CMK (cell line): ENCODE measurements at regions not wholly inside any gene's neighbourhood (a gene's known extent, or its start where the extent isn't known, plus 50 kb on each side); places are given as distances from the start of the nearest gene placed in this dataset.

ENCODE experiments used
- DNase-seq: peaks from one replicate; pipeline ENCODE4 v3.0.0-alpha.2; 2010; ENCODE audit warnings: low read depth

DNA sequence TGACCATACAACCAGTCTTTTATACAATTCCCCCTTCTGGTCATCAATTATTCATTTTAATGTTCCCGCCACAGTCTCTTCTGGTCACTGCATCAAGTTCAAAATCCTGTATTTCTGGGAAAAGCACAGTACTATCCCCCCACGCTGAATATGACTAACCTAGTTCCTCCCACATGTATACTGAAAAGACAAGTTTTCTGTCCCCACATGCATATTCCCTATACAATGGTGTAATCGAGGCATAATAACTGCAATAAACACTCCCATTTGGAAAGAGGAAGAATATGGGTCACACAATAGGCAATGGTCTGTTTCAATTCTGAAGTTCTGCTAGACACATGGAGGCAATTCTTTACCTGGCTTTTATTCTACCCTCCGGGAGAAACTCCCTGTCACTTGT is 344.9 kb downstream of the EFNA5 start:
- no peak for DNase-seq

DNA sequence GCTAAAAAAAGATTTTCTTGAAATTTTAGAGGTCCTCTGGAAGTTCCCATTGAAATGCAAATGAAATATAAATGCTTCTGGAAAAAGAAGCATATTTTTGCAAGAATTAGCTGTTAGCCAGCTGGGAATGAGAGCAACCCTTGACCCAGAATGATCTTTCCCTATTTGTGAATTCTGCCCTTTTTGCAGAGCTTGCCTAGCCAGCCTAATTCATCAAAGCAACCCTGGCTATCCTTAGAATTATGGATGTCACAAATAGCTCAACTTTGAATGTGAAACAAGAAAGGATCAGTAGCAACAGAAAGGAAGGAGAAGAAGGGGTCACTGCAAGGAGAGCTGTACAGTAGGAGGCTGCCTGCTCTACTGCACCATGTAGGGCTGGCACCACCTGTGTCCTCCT is 345.9 kb downstream of the EFNA5 start:
- DNase-seq = no peak

DNA sequence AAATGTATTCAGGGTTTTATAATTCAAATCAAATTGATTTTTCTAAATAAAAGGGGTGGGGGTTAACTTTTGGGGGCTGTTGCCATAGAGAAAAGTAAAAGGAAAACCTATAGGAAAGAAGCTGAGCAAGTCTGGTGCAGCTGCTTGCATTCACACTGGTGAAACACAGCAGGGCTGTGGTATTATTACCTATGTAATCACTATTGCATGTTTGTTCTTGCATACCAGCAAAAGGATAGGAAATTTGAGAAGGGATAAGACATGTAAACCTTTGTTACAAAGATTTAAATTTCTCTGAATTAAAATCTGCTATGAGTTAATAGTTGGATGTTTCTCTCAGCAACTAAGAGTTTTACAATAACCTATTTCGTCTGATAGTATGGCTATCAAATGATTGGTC is 346.7 kb downstream of the EFNA5 start:
- no peak for DNase-seq

DNA sequence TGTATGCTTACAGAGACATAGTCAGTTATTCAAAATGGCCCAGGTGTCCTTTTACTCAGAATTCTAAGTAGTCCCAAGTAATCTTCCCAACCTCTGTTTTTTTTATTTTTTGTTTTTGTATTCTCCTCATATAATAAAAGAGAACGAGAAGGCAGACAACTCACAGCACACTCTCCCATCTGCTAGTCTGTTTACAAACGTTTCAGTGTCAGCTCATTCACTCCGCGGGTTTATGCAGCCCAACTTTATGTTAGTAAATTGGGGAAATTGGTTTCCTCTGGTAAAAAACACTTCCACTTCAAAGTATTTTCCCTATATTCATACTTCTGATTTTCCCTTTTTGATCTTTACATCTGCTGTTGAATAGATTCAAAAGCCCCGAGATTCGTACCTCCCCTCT is 347.2 kb downstream of the EFNA5 start:
- no peak for DNase-seq

DNA sequence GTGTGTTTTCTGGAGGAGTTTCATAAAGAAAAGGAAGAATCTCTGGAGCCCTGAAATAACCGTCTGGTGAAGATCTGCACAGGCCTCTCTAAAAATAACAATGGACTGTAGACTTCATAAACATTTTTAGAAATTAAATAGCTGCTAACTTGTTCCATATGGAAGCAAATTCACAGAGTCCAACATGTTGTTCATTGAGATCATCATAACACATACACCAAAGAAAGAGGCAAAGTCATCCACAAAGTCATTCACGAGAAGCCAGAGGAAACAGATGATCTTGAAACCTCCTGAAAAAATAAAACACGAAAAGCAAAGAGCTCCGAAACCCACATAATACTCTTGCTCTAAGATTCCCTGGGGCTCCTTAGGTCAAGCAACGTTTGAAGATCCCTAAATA is 347.8 kb downstream of the EFNA5 start:
- no peak for DNase-seq

DNA sequence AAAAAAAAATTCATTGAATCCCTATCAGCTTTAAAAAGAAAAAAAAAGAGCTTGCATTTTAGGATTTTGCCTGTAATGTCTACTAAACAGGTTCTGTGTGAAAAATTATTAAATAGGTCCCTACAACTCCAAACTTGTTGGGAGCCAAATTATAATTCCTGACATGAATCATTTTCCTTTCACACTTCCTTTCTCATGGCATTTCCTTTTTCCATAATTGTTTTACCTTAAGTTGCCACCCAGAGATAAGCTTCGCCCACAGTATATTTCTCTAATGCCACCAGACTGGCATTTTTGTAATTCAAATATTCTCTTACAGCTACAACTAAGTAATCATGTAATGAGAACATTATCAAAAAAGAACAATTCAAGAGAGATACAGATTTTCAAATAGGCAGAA is 348.8 kb downstream of the EFNA5 start:
- DNase-seq = no peak

DNA sequence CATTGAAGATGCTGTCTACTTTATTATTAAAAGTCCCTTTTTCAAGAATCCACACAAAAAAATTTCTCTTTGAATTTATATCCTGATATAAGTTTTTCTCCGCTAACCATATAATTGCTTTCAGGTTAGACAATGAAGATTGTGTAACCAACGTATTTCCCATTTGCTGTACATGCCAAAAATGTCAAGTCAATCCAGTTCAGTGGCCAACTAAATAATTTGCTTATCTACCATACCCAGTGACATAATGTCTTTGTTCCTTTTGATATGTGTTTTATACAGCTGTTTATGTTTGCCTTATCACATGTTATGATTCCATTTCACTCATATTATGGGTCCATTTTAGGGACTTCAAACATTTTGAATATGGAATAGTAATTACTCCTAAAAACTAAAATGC is 349.9 kb downstream of the EFNA5 start:
- no peak for DNase-seq

DNA sequence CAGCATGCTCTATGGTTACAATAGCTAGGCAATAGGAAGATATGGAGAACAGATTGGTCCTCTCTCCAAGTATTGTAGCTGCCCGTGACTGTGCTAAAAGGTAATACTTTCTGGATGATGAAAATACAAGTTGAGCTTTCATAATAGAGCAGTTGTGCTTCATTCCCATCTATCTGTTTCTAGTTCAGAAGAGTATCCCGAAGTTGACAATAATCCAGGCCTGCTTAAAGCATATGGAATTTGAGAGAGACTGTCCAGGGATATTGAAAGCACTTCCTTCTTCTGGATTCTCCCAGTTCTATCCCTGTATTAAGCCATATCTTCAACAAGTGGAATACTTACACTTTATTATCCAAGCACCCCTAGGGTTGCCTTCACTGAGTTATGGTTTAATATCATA is 350.4 kb downstream of the EFNA5 start:
- DNase-seq = no peak

DNA sequence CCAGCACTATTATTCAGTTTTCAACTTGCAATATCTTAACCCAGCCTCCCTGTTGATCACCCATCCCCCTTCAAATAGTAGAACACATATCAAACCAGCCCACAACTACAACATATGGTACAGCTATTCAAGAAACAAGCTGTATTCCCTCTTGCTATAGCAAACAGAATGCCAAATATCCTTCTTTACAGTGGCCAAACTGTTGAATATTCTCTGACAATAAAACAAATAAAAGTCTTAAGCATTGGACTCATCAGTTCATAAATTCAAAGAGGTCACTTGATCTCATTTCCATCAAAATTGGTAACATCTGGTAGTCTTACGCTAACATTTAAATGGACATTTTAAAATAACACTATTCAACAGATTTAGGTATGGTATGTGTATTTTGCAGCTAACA is 350.8 kb downstream of the EFNA5 start:
- DNase-seq = no peak

DNA sequence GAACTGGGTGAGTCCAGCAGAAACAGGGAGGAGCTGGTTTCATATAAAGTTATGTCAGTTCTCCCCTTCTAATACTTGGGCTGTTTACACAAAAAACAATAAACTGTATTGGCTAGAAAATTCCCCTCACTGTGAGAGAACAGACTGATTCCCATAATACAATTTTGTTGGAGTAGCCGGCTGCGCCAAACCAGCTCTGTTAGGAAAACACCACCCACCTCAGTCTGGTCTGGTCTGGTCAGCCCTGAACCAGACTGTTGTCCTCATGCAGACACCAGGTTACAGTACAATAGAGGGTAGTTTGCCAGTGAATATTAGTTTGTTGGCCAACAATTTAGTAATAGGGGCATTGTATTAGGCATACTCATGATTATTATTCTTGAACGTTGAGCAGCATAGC is 356.4 kb downstream of the EFNA5 start:
- DNase-seq = no peak

DNA sequence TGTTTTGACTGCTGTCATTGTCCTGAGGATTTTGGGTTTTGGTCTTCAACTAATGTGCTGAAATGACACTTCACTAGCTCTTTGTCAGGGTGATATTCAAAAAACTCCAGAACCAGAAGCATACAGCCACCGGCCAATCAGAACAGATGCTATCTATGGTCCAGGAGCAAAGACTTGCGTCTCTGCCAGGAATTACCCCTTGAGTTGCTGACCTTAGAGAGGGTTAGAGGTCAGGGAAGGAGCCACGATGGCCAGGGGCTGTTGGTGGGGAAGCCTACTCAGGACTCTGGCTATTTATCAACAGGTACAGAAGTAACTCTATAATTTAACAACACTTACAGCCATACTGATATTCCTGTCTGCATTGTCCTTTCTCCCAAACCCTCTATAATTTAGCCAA is 356.8 kb downstream of the EFNA5 start:
- no peak for DNase-seq

DNA sequence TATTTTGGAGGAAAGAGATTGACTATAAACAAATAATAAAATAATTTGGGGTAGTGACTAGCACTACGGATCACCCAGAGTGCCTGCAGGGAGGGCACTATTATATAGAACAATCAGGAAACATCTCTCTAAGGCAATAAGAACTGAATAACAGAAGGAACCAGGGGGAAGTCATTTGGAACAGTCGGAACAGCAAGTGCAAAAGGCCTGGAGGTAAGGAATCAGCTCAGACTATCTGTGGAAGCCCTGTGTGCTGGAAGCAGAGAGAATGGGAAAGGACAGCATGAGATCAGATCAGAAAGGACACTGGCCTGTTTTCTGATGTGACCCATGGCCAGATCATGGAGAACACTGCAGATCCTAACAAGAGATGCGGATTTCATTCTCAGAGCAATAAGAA is 357.6 kb downstream of the EFNA5 start:
- no peak for DNase-seq

DNA sequence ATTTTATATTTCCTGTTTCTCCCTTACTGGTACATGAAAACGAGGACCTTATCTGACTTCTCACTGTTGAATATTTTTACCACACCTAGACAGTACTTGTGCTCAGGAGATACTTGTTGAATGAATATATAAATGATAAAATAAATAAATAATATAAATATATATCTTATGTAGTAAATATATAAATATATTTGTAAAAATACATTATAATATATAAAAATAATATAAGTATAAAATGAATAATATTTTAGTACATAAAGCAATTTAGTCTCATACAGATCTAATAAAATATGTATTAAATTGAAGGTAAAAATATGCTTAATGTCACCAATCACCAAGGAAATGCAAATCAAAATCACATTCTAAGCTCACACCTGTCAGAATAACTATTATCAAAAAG is 360.6 kb downstream of the EFNA5 start:
- no peak for DNase-seq

DNA sequence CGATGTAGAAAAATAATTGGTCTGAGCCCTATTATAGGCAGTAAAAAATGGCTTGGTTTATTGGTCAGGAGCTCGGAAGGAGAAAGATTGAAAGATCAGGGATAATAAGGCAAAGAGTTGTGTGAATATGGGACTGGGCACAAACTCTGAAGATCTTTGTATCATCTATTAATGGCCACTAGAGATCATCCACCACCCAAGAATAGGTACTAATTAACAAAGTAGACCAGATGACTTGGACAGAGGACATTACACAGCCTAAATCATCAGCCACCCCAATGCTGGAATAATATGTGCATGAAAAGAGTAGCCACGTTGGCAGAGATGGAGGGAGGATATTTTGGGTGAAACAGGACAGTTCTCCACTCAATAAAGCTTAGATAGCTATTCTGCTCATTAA is 364.1 kb downstream of the EFNA5 start:
- no peak for DNase-seq

DNA sequence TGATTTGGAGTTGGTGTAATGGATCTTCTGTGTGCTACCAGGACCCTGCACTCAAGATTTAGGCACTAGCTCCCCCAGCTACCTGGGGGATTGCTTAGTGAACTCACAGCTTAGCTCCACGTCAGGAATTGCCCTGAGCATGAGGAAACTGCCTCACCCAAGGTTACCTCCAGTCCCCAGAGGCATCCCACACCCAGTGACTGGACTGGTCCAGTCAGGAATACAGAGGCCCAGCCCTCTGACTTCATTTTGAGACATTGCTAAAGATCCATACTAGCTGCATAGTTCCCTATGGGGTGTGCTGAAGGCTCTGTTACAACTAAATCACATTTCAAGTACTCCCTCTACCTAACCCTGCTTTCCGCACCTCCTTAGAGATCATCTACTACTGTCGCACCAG is 364.7 kb downstream of the EFNA5 start:
- DNase-seq = no peak

DNA sequence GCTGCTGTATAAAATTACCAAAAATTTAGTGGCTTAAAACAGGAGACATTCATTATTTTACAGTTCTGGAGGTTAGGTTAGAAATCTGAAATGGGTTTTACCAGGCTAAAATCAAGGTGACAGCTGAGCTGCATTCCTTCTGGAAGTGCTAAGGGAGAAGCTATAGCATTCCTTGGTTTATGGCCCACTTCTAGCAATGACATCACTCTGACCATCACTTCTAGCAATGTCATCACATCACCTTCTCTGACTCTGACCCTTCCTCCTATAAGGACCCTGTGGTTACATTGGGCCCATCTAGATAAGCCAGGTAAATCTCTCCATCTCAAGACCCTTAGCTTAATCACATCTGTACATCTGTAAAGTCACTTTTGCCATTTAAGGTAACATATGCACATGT is 366.1 kb downstream of the EFNA5 start:
- no peak for DNase-seq

DNA sequence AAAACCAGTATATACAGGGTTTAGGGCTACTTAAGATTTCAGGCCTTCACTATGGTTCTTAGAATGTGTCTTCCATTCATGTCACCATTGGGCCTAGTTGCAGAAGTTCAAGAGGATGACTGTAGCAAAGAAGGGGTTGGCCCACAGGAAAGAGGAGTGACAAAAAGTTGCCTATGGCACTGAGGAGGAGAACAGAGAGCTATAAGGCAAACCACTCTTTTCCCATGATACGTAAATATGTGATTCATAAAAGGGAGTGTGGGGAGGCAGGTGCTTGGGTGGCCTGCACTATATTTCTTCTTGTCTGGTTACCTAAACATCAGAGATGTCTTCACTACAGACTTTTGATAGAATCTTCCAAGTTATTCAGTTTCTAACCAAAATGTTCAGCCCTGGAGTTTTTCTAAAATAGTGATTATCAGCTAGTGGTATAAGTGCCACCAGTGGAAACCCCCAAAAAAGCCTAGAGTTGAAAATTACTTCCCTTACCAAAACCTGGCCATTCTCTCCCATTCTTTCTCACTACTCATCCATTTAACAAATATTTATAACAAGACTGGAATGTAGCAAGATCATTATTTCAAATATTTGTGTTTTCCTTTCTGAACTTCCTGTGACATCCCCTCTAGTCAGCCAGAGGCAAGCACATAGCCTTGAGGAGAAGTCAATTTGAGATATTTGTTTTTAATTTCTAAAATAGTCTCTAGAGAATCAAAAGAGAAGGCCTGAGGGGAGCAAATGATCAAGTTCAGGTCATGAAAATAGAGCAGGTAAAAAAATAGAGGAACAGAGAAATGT is 367.4 kb downstream of the EFNA5 start:
- DNase-seq = no peak

DNA sequence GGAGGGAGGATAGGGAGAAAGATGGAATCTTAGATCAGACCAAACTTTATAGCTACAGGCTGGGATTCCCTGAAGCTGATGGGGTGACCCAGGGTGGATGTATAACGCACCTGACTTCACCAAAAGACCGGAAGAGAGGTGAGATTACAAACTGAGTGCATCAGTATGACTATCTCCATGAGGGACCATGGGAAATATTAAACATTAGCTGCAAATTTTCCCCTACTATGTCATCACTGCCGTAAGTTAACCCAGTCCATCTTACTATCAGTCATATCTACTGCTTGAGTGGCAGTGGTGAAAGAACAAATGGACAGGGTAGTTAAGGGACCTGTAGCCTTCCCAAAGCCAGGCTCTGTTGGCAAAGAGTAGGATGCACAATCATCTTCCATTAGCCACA is 368.3 kb downstream of the EFNA5 start:
- DNase-seq = no peak

DNA sequence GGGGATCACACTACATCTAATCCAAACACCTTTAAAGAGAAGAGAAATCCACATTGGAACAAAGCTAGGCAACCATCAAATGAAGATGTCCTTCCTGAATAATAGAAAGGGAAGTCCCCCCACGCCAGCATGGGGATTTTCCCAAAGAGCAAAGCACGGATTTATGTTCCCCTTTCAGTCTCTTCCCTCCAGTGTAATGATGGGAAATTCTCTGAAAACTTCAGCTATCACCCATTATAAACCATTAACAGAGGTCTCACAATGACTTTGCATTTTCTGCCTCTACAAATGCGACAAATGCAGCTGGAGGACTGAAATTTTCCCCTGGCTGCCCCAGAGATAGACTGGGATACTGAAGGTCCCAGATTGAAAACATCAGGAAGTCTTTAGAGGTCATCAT is 368.7 kb downstream of the EFNA5 start:
- no peak for DNase-seq

DNA sequence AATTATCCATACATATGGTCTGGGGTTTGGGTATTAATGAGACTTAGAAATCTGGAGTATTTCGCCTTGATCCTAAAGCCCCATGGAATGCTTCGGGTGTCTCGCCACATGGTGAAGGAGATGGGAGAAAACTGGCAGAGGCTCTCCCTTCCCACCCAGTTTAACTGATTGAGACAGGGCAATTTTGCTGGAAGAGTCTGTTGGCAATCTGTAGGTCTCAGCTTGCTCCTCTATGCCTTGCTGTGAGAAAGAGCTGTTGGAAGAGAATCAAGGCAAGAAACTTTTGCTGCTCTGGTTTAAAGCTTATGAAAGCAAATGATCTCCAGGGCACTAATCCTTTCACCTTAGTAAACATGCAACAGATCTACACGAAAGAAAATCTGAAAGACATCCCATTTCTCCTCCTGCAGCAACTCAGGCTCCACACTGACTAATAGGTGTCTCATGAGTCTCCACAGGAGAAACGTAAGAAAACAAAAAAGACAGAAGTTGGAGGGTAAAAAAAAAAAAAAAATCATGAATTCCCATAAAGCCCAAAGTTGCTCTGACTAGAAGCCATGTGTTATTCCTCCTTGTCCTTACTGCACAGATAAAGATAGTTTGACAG is 369.9 kb downstream of the EFNA5 start:
- DNase-seq = no peak

DNA sequence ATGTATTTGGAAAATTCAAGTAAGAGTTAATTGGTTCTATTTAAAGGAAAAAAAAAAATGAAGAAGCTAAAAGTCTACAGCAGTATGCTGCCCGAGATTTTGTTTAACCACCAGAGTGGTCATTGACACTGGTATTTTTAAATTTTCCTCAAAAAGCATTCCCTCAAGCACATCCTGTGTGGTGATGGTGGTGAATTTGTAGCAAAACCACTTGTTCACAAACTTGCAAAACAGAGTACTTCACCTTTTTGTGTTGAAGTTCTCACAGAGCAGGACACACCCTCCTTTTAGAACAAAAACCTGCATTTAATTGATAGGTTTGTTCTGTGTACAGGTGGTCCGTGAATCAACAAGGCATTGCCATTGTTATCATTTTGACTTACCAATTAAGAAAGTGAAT is 374.2 kb downstream of the EFNA5 start:
- no peak for DNase-seq

DNA sequence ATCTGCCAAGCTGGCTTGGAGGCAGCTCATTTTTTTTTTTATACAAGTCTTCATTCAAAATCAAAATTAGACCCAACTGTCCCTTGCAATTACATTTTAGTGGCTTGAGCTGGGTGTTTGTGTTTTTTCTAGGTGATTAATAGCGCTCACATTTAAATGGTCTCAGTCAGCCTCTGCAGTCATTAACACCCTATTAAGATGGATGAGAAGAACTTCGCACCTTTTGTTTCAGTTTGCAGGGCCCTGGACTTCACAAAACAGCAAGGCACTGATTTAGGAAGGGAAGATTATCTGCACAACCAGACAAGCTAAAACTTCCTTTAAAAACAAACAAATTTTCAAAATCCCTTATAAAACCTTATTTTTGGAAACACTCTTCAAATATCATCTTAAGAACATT is 374.8 kb downstream of the EFNA5 start:
- DNase-seq = no peak

DNA sequence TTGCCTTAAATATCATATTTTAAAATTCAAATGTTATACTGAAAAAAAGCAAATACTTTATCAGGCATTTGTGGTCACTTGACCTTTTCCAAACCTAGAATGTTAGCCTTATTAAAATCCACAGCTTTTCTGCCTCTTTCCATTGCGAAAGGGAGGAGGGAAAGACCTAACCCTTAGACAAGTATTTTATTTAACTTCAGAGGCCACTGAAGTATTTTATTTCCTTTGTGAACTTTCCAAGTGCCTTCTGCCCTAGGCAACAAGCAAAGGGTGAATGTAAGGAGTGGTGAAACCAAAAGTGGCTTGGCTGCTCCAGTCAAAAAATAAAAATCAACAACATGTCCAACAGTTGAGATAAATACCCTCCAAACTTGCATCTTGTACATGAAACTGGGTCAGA is 376.1 kb downstream of the EFNA5 start:
- no peak for DNase-seq

DNA sequence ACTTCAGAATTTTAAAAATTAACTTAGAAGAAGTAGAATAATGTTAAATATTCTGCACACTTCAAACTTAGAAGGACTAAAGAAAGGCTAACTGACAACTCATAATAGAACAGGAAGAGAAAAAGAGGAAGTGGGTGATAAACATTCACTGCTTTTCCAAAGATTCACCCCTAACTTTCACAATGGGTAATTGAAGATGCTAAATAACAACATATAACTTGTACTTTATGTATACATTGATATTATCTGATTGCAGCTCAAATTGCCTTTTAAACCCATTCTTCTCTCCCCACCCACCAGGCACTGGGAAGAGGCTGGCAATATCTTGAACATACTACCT is 376.6 kb downstream of the EFNA5 start:
- DNase-seq = no peak
